PC-9 (cell line): ENCODE measurements at regions not wholly inside any gene's neighbourhood (a gene's known extent, or its start where the extent isn't known, plus 50 kb on each side); places are given as distances from the start of the nearest gene placed in this dataset.

ENCODE experiments used
- BruUV-seq: library from RNA; stranded (reverse); fragments of 400-500 nt; replicated peaks from 2 replicates; lab custom pipeline; 2021; lab: Mats Ljungman, UMichigan
- CTCF ChIA-PET: fragments of 300-600 bp; sonication (Branson Sonifier 250); formaldehyde crosslinking; loops from one replicate; lab custom pipeline; 2022; ENCODE audit warnings: antibody characterized with exemption; lab: Charles Lee
- POLR2A ChIA-PET: fragments of 300-600 bp; sonication (Branson Sonifier 250); formaldehyde crosslinking; loops from one replicate; lab custom pipeline; 2022; ENCODE audit warnings: antibody characterized with exemption; ENCODE audit not compliant: unreplicated experiment; lab: Charles Lee
- DNase-seq, 2 experiments: peaks; one replicate each; pipeline versions ENCODE4 v3.0.0 to v3.0.0-alpha.2; 2015 to 2022; ENCODE audit warnings: mixed read lengths in 1 of 2
- H2AFZ ChIP-seq: fragments of 200-600 bp; sonication (generic); 2 replicates; pipeline ENCODE4 v1.8.1; 2017; ENCODE audit warnings: antibody characterized with exemption
- H3F3A ChIP-seq: fragments of 200-600 bp; sonication (generic); 2 replicates; pipeline ENCODE4 v1.8.1; 2017; ENCODE audit warnings: antibody characterized with exemption, mild to moderate bottlenecking, low read depth; ENCODE audit not compliant: insufficient read depth
- H3K27ac ChIP-seq: fragments of 200-600 bp; sonication (generic); 2 replicates; pipeline ENCODE4 v1.6.1; 2016; ENCODE audit warnings: mixed run types
- H3K27me3 ChIP-seq: fragments of 200-600 bp; sonication (generic); 2 replicates; pipeline ENCODE4 v1.6.1; 2016; ENCODE audit warnings: low read depth, mixed run types; ENCODE audit not compliant: insufficient read depth
- H3K36me3 ChIP-seq: fragments of 200-600 bp; sonication (generic); 2 replicates; pipeline ENCODE4 v1.6.1; 2016; ENCODE audit warnings: low read depth, mixed run types
- H3K4me1 ChIP-seq: fragments of 200-600 bp; sonication (generic); replicated peaks from 2 replicates; pipeline ENCODE4 v1.6.1; 2016; ENCODE audit warnings: mixed run types; ENCODE audit not compliant: insufficient read depth
- H3K4me2 ChIP-seq: fragments of 200-600 bp; sonication (generic); 2 replicates; pipeline ENCODE4 v1.6.1; 2017; ENCODE audit warnings: mixed run types
- H3K4me3 ChIP-seq: fragments of 200-600 bp; sonication (generic); 2 replicates; pipeline ENCODE4 v1.6.1; 2016; ENCODE audit warnings: mixed run types
- H3K79me2 ChIP-seq: fragments of 200-600 bp; sonication (generic); 2 replicates; pipeline ENCODE4 v1.6.1; 2017; ENCODE audit warnings: low read depth, mixed run types
- H3K9me2 ChIP-seq: fragments of 200-600 bp; sonication (generic); 2 replicates; pipeline ENCODE4 v1.8.1; 2017; ENCODE audit warnings: mild to moderate bottlenecking; ENCODE audit not compliant: insufficient read depth
- H3K9me3 ChIP-seq: fragments of 200-600 bp; sonication (generic); 2 replicates; pipeline ENCODE4 v1.8.1; 2016; ENCODE audit warnings: low read depth; ENCODE audit not compliant: insufficient read depth
- H4K20me1 ChIP-seq: fragments of 200-600 bp; sonication (generic); 2 replicates; pipeline ENCODE4 v1.8.1; 2017; ENCODE audit not compliant: insufficient read depth
- CTCF ChIP-seq: fragments of 200-600 bp; sonication (generic); conservative IDR thresholded peaks from 2 replicates; pipeline ENCODE4 v1.6.1; 2017; ENCODE audit warnings: mixed run types, antibody characterized with exemption, mild to moderate bottlenecking, moderate library complexity
- EZH2 ChIP-seq: fragments of 200-600 bp; sonication (generic); IDR thresholded peaks from 2 replicates; pipeline ENCODE4 v1.8.0; 2017; ENCODE audit warnings: antibody characterized with exemption, low read depth
- intact Hi-C: fragments of 100-400 bp; cut with micrococcal nuclease; formaldehyde crosslinking; loops from one replicate; pipeline ENCODE4 v1.10.0; 2022; ENCODE audit not compliant: unreplicated experiment

GRCh38 chr15:94576889-94577533, 345.6 kb downstream of the MCTP2 start:
- H3K9me3 ChIP-seq, result no peaks in the 10 kb centered on the region
- no peaks in the 10 kb centered on the region for H3K79me2 ChIP-seq
- no peaks in the 10 kb centered on the region for H3F3A ChIP-seq
- no peak overlapping the region for H3K27ac ChIP-seq
- peaks cover 31% of the 10 kb centered on the region for H3K27me3 ChIP-seq
- no peaks in the 10 kb centered on the region for H3K4me1 ChIP-seq
- ChIA-PET POLR2A (no interaction called here), CTCF (no interaction called here)
- H4K20me1 ChIP-seq, result no peaks in the 10 kb centered on the region
- intact Hi-C loops, result no loop called here
- TF ChIP-seq CTCF, result peak; percentile 60
- no peak for TF ChIP-seq EZH2
- no TSS peak for BruUV-seq
- DNase-seq, result peak in 1 of 2 experiments; percentile 8
- H3K4me3 ChIP-seq, result no peak overlapping the region
- no peaks in the 10 kb centered on the region for H3K36me3 ChIP-seq
- H3K4me2 ChIP-seq, result no peak overlapping the region
- no peaks in the 10 kb centered on the region for H3K9me2 ChIP-seq
- no peak overlapping the region for H2AFZ ChIP-seq

GRCh38 chr15:94579286-94579685, 347.9 kb downstream of the MCTP2 start:
- ChIA-PET CTCF (no interaction called here), POLR2A (no interaction called here)
- H3K9me3 ChIP-seq, result no peaks in the 10 kb centered on the region
- no peak for DNase-seq
- H3K79me2 ChIP-seq, result no peaks in the 10 kb centered on the region
- H3K36me3 ChIP-seq, result no peaks in the 10 kb centered on the region
- intact Hi-C loops, result no loop called here
- no peaks in the 10 kb centered on the region for H3F3A ChIP-seq
- no peak overlapping the region for H3K4me3 ChIP-seq
- no peak overlapping the region for H2AFZ ChIP-seq
- no peak overlapping the region for H3K4me2 ChIP-seq
- TF ChIP-seq CTCF (no peak), EZH2 (no peak)
- H3K9me2 ChIP-seq, result no peaks in the 10 kb centered on the region
- BruUV-seq, result no TSS peak
- H3K4me1 ChIP-seq, result no peaks in the 10 kb centered on the region
- no peak overlapping the region for H3K27ac ChIP-seq
- H4K20me1 ChIP-seq, result no peaks in the 10 kb centered on the region
- H3K27me3 ChIP-seq, result peaks cover 44% of the 10 kb centered on the region

- no peaks in the 10 kb centered on the region for H3K4me1 ChIP-seq
- POLR2A ChIA-PET, result interaction anchor here (0.8 kb wide), 1 partner anchor 1296 kb away, joined by 6 read pairs; no protein-coding TSS in a partner anchor
- intact Hi-C loops, result no loop called here
- TF ChIP-seq EZH2, result no peak
- no peak for TF ChIP-seq CTCF
- peaks cover 55% of the 10 kb centered on the region for H3K27me3 ChIP-seq
- H3K79me2 ChIP-seq, result no peaks in the 10 kb centered on the region
- DNase-seq, result no peak
- BruUV-seq, result no TSS peak
- H2AFZ ChIP-seq, result no peak overlapping the region
- no peak overlapping the region for H3K4me2 ChIP-seq
- H4K20me1 ChIP-seq, result no peaks in the 10 kb centered on the region
- H3K9me3 ChIP-seq, result no peaks in the 10 kb centered on the region
- no peaks in the 10 kb centered on the region for H3K36me3 ChIP-seq
- H3F3A ChIP-seq, result no peaks in the 10 kb centered on the region
- no peaks in the 10 kb centered on the region for H3K9me2 ChIP-seq
- H3K4me3 ChIP-seq, result no peak overlapping the region
- CTCF ChIA-PET, result no interaction called here
- H3K27ac ChIP-seq, result no peak overlapping the region
These were observed 349.0 kb downstream of the MCTP2 start for GRCh38 chr15:94580211-94580885.
